ENCODE measurements at regions not wholly inside any gene's neighbourhood (a gene's known extent, or its start where the extent isn't known, plus 50 kb on each side); places are given as distances from the start of the nearest gene placed in this dataset.

DNA sequence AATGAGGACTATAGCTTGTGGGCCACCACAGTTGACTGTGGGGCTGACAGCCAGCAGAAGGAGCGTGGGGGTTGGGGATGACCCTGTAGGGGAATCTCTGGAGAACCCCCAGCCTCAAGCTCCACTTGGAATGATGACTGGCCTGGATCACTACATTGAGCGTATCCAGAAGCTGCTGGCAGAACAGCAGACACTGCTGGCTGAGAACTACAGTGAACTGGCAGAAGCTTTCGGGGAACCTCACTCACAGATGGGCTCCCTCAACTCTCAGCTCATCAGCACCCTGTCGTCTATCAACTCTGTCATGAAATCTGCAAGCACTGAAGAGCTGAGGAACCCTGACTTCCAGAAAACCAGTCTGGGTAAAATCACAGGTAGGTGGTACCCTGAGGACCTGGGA is 128.4 kb upstream of the DMRT1 start:
- Histone ChIP-seq H3K27me3 (ENCODE audit: control insufficient read depth in 1 of 2, insufficient read depth in 2 of 2, low read length in 2 of 2) (no peaks in the 10 kb centered on the region), H3K4me2 (ENCODE audit: low read depth, low read length) (peak overlapping the region; percentile 80), H3K36me3 (replicated peaks in 1 of 2; ENCODE audit: control insufficient read depth in 1 of 2, insufficient read depth in 2 of 2, low read length in 2 of 2) (peaks cover 22 to 46% of the 10 kb centered on the region in 2 experiments), H3K4me3 (replicated peaks in 1 of 3; ENCODE audit: insufficient read depth in 1 of 3, low read depth in 2 of 3, low read length in 3 of 3) (peak overlapping the region; percentile 41 to 57 (median 47)), H3K4me1 (ENCODE audit: insufficient read depth, low read length) (peaks cover 98% of the 10 kb centered on the region), H3K9ac (ENCODE audit: insufficient read depth, low read depth, low read length) (peak overlapping the region; percentile 17; the same call in 1 of the 2 replicates), H2AFZ (ENCODE audit: low read length) (no peak overlapping the region), H4K20me1 (ENCODE audit: insufficient read depth, low read length) (peaks cover 44% of the 10 kb centered on the region), H3K79me2 (ENCODE audit: insufficient read depth, low read length) (peaks cover 100% of the 10 kb centered on the region), H3K9me3 (ENCODE audit: low read length) (no peaks in the 10 kb centered on the region), H3K27ac (ENCODE audit: extremely low read length, insufficient read depth, low read length) (no peak overlapping the region)
- FAIRE-seq, result no peak
- ChIA-PET POLR2A (interaction anchor here (0.9 to 14.6 kb wide), 5 partner anchors 10 to 40 kb away, joined by 3 to 320 read pairs (median 4); no protein-coding TSS in a partner anchor), CTCF (ENCODE audit: low intra/inter-chr PET ratio, low total read pairs) (no interaction called here)
- ATAC-seq, result no peak
- no peak for DNase-seq (ENCODE audit: low spot score)
- intact Hi-C loops (cut with micrococcal nuclease; ENCODE audit: unreplicated experiment), result no loop called here
- TF ChIP-seq TEAD2 (CRISPR knock-in tag; IDR thresholded peaks at IDR 0.05), result no peak
- no peak for TF ChIP-seq FOXK2 (IDR thresholded peaks at IDR 0.05)
- no peak for TF ChIP-seq FOXP1 (IDR thresholded peaks at IDR 0.05)
- no peak for TF ChIP-seq FOXP1 (CRISPR knock-in tag; IDR thresholded peaks at IDR 0.05)
- TF ChIP-seq, protein P1, sequence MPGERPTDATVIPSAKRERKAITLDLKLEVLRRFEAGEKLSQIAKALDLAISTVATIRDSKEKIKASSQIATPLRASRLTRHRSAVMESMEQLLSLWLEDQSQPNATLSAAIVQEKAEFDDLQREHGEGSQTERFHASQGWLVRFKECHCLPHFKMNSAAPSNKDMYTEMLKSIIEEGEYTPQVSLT (CRISPR knock-in tag; IDR thresholded peaks at IDR 0.05; ENCODE audit: borderline replicate concordance, low read depth), result no peak
- TF ChIP-seq, protein P2, sequence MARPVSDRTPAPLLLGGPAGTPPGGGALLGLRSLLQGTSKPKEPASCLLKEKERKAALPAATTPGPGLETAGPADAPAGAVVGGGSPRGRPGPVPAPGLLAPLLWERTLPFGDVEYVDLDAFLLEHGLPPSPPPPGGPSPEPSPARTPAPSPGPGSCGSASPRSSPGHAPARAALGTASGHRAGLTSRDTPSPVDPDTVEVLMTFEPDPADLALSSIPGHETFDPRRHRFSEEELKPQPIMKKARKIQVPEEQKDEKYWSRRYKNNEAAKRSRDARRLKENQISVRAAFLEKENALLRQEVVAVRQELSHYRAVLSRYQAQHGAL (CRISPR knock-in tag; IDR thresholded peaks at IDR 0.05; ENCODE audit: not compliant biosample characterization), result no peak
- TF ChIP-seq, protein P3, sequence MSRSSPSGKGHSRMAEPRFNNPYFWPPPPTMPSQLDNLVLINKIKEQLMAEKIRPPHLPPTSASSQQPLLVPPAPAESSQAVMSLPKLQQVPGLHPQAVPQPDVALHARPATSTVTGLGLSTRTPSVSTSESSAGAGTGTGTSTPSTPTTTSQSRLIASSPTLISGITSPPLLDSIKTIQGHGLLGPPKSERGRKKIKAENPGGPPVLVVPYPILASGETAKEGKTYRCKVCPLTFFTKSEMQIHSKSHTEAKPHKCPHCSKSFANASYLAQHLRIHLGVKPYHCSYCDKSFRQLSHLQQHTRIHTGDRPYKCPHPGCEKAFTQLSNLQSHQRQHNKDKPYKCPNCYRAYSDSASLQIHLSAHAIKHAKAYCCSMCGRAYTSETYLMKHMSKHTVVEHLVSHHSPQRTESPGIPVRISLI (CRISPR knock-in tag; IDR thresholded peaks at IDR 0.05; ENCODE audit: borderline replicate concordance), result no peak
- no TSS peak for BruUV-seq (replicated peaks)
- in situ Hi-C loops (cut with HindIII; ENCODE audit: extremely low pct_ligation_motif_present, low pct_unique_long_range_greater_than_20kb), result no loop called here
- 90% methylated on average over 2 of the region's 4 CpGs for WGBS (ENCODE audit: low lambda C conversion rate)

Measured in HepG2 (cell line).